GM19397 (cell line): ENCODE measurements at regions not wholly inside any gene's neighbourhood (a gene's known extent, or its start where the extent isn't known, plus 50 kb on each side); places are given as distances from the start of the nearest gene placed in this dataset.
A peak's percentile ranks its signal among the peaks of the same experiment; 100 is the strongest.

Experiments
- ATAC-seq: cut with Tn5 transposase; IDR thresholded peaks from one replicate; pipeline ENCODE4 v1.9.1; 2021; ENCODE audit warnings: mild to moderate bottlenecking, moderate library complexity; ENCODE audit not compliant: unreplicated experiment

DNA sequence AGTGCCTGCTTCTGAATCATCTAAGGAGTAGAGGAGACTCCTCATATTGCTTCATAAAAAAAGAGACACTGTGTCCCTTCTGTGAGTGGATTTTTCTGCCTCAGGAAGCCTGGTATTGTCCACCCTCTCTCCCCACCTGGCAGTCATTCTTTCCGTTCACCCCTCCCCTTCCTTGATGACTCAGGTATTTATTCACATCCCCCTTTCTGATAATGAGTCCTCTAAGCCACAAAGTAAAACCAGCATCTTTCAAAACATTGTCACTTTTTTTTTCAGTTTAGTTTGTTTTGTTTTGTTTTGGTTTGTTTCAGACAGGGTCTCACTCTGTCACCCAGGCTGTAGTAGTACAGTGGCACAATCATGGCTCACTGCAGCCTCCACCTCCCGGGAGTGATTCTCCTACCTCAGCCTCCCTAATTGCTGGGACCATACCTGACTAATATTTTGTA lies 65.2 kb upstream of the UBE2E1 start:
- ATAC-seq = peak; percentile 79

DNA sequence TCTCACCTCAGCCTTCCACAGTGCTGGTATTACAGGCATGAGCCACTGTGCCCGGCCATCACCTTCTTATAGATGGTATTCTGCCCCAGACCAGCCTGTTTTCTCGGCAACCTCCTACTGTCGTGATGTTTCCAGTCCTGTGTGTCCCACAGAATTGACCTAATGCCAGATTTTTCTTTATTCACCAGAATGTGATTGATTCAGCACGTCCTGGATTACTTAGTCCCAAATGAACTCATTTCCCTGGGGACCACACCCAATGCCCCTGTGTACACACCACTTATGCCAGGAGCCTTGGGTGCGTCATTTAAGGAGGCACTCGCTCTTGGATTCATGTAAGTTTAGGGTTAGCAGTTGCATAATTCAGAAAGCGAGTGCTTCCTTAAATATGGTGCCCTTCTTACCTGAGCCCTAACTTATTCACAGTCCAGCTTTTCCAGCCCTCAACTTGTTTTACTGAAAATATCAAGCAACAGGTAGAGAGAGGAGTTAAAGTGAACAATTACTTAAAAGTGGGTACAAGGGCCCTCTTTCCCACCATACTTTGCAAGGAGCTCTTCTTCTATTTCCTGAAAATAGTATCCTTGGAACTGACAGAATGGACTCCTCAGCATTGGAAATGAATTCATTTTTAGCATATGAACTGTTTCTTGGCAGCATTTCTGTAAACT lies 64.6 kb upstream of the UBE2E1 start:
- no peak for ATAC-seq

DNA sequence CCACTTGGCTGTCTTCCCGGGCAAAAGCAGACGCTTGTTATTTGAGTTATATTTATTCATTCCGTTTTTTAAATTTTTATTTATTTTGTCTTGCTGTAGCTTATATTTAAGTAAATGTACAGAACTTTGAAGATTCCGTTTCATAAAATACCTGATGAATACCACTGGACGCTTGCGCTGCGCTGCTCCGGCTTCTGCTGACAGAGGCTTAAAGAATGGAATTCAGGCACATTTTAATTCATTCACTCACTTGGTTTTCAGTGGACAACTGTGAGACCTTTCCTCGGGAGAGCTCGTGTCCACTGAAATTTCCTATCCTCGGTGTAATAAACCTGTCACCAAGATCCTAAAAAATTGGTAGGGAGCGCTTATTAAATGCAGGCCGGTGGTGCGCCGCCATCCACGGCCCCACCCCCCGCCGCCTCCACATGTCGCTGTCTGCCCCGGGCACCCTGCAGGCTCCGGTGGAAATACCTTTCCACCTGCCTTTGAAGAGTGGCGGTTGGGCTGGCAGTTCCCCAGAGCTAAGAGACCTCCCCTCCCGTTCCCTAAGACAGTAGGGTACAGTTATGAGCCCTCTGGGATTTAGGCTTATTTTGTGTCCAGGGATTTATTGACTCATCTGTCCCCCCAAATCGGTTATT lies 62.5 kb upstream of the UBE2E1 start:
- no peak for ATAC-seq

DNA sequence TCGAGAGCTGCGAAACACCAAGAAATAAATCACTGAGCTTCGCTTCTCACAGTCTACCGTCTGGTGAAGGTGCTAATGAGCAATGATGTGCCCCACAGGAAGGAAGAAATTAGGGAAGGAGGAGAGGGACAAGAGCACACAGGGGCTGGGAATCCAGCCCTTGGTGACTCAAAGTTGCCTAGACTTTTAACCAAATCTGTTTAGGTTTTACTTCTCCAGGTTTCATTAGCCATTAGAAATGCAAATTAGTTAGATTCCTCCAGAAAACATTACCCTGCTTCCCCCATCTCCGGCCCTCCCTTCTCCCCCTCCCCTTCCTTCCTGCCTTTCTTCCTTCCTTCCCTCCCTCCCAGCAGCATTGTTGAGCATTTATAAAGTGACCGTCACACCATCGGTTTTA lies 59.3 kb upstream of the UBE2E1 start:
- no peak for ATAC-seq

DNA sequence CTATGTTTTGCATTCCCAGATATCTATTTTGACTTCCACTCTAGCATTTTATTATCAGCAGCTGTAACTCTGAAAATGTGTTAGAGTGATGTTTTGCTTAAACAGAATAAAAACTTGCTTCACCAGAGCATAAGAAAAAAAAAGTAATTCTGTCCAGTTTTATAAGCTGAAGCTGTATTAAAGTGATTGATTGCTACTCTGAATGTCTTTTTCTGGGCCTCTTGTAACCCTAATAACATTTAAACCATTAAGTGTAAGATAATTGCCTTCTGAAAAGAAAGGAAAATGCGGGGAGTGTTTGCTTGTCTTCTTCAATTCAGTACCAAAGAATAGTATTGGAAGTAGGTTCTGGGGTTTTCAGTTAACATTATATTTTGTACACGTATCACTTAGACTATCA lies 57.9 kb upstream of the UBE2E1 start:
- no peak for ATAC-seq

DNA sequence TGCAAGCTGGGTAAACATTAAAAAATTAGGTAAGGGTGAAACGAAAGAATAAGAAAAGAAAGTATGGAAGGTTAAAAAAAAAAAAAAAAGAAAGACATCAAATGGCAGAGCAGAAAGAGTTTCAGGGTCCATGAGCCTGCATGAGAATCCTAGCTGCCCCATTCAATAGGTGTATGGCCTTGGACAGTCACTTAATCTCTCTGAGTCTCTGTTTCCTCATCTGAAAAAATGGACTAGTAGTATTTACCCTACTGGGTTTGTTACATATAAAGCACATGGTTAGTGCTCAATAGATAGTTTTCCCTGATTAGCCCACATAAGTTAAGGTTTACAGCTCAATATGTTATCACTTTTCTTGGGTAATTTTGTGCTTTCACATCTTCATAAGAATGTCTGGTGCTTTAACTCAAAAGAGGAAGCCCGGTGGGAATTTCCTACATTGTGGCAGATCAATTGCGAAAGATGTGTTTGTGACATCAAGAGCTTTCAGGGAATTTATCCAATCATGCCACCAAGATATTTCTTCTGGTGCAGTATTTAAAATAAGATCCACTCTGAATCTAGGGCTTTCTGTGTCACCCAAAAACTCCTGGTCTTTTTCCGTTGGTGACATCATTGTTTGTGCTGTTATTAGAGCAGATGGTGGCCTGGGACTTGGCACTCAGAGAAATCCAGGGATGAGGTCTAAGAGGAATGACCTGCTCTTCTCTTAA lies 57.2 kb upstream of the UBE2E1 start:
- no peak for ATAC-seq

DNA sequence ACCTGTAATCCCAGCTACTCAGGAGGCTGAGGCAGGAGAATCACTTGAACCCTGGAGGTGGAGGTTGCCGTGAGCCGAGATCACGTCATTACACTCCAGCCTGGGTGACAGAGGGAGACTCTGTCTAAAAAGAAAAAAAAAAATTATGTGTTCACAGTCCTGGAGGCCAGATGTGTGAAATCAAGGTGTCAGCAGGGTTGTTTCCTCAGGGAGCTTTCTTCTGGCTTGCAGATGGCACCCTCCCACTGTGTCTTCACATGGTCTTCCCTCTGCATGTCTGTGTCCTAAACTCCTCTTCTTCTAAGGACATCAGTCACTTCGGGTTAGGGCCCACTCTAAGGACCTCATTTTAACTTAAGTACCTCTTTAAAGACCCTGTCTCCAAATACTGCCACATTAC lies 56.1 kb upstream of the UBE2E1 start:
- no peak for ATAC-seq

DNA sequence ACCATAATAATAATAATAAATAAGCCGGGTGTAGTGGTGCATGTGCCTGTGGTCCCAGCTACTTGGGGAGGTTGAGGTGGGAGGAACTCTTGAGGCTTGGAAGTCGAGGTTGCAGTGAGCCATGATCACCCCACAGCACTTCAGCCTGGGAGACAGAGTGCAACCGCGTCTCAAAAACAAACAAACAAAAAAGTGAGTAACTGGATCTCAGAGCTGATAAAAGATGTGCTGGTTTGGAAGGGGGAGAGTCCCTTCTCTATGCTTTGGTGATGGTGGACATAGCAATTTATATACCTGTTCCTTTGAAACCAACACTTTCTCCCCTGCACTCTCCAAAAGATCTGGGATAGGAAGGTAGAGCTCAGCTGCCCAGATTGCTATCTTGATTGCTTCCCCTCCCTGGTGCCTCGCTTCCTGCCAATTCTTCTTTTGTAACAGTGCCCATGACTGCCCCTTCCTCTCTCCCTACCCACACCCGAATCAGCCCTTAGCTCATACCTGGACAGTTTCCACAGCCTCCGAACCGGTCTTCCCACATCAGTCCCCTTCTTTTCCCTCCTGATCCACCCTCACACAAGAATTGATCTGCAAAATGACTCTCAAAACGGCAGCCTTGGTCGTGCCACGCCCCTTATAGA lies 55.1 kb upstream of the UBE2E1 start:
- no peak for ATAC-seq

DNA sequence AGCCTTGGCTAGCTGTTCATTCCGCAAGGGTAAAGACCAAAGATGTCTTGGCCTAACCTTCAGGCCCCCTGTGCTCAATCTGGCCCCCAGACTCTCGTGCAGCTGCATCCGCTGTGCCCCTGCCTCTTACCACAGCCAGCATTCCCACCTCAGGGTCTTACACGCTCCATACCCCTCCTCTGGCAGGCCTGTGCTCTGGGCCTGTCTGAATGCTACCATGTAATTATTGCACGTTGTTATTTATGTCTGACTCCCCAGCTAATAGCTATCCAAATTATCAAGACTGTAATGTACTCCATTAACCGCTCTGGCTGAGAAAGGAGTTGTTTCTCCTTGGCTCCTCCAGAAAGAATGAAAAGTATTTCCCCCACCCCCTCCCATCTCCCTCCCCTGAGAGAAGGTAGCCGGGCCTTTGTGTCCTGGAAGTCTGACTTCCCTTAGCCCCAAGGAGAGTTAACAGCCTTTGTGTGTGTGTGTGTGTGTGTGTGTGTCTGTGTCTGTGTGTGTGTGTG lies 54.5 kb upstream of the UBE2E1 start:
- ATAC-seq = no peak

DNA sequence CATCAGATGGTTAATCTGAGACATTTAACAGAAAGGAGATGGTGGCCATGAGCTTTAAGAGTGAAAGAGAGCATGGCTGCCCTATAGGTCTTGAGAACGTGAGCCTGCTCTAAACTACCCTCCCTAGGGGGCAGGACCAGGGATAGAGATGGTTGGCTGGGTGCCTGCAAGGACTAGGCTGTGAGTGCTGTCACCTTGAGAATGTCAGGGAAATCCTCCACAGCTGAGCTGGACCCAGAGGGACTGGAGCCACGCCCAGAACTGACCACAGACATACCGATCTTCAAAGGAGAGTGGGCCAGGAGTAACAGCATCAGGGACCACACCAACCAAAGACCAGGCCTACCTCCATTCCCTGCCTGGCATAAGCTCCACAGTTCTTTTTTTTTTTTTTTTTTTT lies 53.6 kb upstream of the UBE2E1 start:
- ATAC-seq = no peak

DNA sequence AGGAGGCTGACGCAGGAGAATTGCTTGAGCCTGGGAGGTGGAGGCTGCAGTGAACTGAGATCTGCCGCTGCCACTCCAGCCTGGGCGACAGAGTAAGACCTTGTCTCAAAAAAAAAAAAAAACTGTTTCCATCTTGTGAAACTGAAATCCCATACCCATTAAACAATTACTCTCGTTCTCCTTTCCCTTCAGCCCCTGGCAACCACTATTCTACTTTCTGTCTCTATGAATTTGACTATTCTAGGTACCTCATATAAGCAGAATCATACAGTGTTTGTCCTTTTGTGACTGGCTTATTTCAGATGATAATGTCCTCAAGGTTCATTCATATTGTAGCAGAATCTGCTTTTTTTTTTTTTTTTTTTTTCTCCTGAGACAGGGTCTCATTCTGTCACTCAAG lies 51.5 kb upstream of the UBE2E1 start:
- ATAC-seq = no peak
